Endodermal cell (in vitro differentiated cells): ENCODE measurements at regions not wholly inside any gene's neighbourhood (a gene's known extent, or its start where the extent isn't known, plus 50 kb on each side); places are given as distances from the start of the nearest gene placed in this dataset.

Experiments used
- DNase-seq: peaks from one replicate; pipeline ENCODE4 v3.0.0-alpha.2; 2017
- H3K27ac ChIP-seq: 2 replicates; pipeline ENCODE4 v1.5.1; 2013; ENCODE audit warnings: mild to moderate bottlenecking, low read depth, low read length, moderate library complexity
- H3K27me3 ChIP-seq: 2 replicates; pipeline ENCODE4 v1.6.1; 2013; ENCODE audit warnings: mild to moderate bottlenecking, low read length, moderate library complexity; ENCODE audit not compliant: insufficient read depth, control insufficient read depth, poor library complexity, severe bottlenecking
- H3K36me3 ChIP-seq: 2 replicates; pipeline ENCODE4 v1.7.0; 2013; ENCODE audit warnings: mild to moderate bottlenecking, low read length, moderate library complexity; ENCODE audit not compliant: control insufficient read depth, insufficient read depth
- H3K4me1 ChIP-seq: one replicate; pipeline ENCODE4 v1.7.0; 2013; ENCODE audit warnings: low read length; ENCODE audit not compliant: control insufficient read depth, insufficient read depth
- H3K4me3 ChIP-seq: 2 replicates; pipeline ENCODE4 v1.5.1; 2013; ENCODE audit warnings: mild to moderate bottlenecking, low read length, moderate library complexity
- H3K9ac ChIP-seq: 2 replicates; pipeline ENCODE4 v1.6.1; 2013; ENCODE audit warnings: mild to moderate bottlenecking, low read length, moderate library complexity; ENCODE audit not compliant: poor library complexity, severe bottlenecking; ENCODE audit errors: extremely low read depth
- H3K9me3 ChIP-seq: 2 replicates; pipeline ENCODE4 v1.6.1; 2013; ENCODE audit warnings: mild to moderate bottlenecking, low read length, moderate library complexity; ENCODE audit not compliant: control insufficient read depth
- H3K27ac Mint-ChIP-seq: 2 replicates; pipeline ENCODE4 v1.8.0; 2020; ENCODE audit warnings: mixed read lengths
- H3K27me3 Mint-ChIP-seq: 2 replicates; pipeline ENCODE4 v1.8.0; 2021; ENCODE audit warnings: mild to moderate bottlenecking, mixed read lengths; ENCODE audit not compliant: insufficient read depth
- H3K36me3 Mint-ChIP-seq: 2 replicates; pipeline ENCODE4 v1.8.0; 2020; ENCODE audit warnings: low read depth, mixed read lengths
- H3K4me1 Mint-ChIP-seq: 2 replicates; pipeline ENCODE4 v1.8.0; 2020; ENCODE audit warnings: mixed read lengths
- H3K4me3 Mint-ChIP-seq: 2 replicates; pipeline ENCODE4 v1.8.0; 2020; ENCODE audit warnings: mild to moderate bottlenecking, moderate library complexity, mixed read lengths
- H3K9me3 Mint-ChIP-seq: 2 replicates; pipeline ENCODE4 v1.8.0; 2020; ENCODE audit warnings: mild to moderate bottlenecking, mixed read lengths
- CTCF ChIP-seq: fragments of 200-600 bp; sonication (generic); conservative IDR thresholded peaks from 2 replicates; pipeline ENCODE4 v1.5.0; 2021; ENCODE audit warnings: antibody characterized with exemption, mild to moderate bottlenecking
- WGBS, 2 experiments: methylation state at CpG; one replicate each; pipeline versions ENCODE4 v1.1.5 to v1.1.7; 2013; ENCODE audit warnings: missing lambda C conversion rate in 2 of 2, mixed read lengths in 1 of 2; ENCODE audit not compliant: insufficient coverage in 1 of 2, insufficient read length in 1 of 2; 5-methylcytosine and 5-hydroxymethylcytosine counted together

DNA sequence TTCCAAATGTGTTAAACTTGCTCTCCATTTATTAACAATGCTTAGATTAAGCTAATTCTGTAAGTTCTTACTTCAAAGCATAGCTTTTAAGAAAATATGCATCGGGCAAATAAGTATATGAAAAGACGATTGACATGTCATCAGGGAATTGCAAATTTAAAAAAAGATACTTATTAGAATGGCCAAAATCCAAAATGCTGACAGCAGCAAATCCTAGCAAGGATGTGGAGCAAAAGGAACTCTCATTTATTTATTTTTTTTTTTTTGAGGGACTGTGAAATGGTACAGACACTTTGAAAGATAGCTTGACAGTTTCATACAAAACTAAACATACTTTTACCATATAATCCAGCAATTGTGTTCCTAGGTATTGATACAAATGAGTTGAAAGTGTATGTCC is 779.5 kb upstream of the MDGA2 start:
- no peaks in the 10 kb centered on the region for H3K9me3 ChIP-seq
- H3K4me3 Mint-ChIP-seq, result no peak overlapping the region
- H3K27me3 Mint-ChIP-seq, result no peaks in the 10 kb centered on the region
- no peaks in the 10 kb centered on the region for H3K36me3 ChIP-seq
- no peaks in the 10 kb centered on the region for H3K27me3 ChIP-seq
- no peak overlapping the region for H3K4me3 ChIP-seq
- 98 to 100% methylated on average over 1 to 2 of the region's 2 CpGs for WGBS, 2 experiments
- no peaks in the 10 kb centered on the region for H3K36me3 Mint-ChIP-seq
- no peak overlapping the region for H3K27ac Mint-ChIP-seq
- no peak for DNase-seq
- no peak overlapping the region for H3K27ac ChIP-seq
- H3K4me1 ChIP-seq, result no peaks in the 10 kb centered on the region
- no peaks in the 10 kb centered on the region for H3K4me1 Mint-ChIP-seq
- H3K9me3 Mint-ChIP-seq, result no peaks in the 10 kb centered on the region
- no peak overlapping the region for H3K9ac ChIP-seq
- no peak for TF ChIP-seq CTCF

- no peak for DNase-seq
- Mint-ChIP-seq H3K9me3 (peaks cover 2% of the 10 kb centered on the region), H3K27me3 (no peaks in the 10 kb centered on the region), H3K4me3 (no peak overlapping the region), H3K27ac (no peak overlapping the region), H3K36me3 (no peaks in the 10 kb centered on the region), H3K4me1 (no peaks in the 10 kb centered on the region)
- Histone ChIP-seq H3K27ac (no peak overlapping the region), H3K4me3 (no peak overlapping the region), H3K9ac (no peak overlapping the region), H3K27me3 (no peaks in the 10 kb centered on the region), H3K4me1 (no peaks in the 10 kb centered on the region), H3K9me3 (no peaks in the 10 kb centered on the region), H3K36me3 (no peaks in the 10 kb centered on the region)
- TF ChIP-seq CTCF, result no peak
- 87 to 93% methylated on average over 2 of the region's 2 CpGs for WGBS, 2 experiments
Observed at GRCh38 chr14:48452437-48452995, 777.1 kb upstream of the MDGA2 start.

DNA sequence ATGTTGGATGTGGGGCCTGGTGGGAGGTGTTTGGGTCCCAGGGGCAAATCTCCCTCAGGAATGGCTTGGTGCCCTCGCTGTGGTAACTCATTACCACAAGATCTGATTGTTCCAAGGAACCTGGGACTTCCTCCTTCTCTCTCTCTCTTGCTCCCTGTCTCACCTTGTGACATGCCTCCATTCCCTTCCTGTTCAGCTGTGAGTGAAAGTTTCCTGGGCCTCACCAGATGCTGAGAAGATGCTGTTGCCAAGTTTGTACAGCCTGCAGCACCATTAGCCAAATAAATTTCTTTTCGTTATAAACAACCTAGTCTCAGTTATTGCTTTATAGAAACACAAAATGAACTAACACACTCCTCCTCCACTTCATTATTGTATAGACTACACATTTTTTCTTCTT is 759.8 kb upstream of the MDGA2 start:
- 79 to 84% methylated on average over 2 of the region's 2 CpGs for whole genome bisulfite sequencing, 2 experiments
- H3K27me3 ChIP-seq, result no peaks in the 10 kb centered on the region
- Mint-ChIP-seq H3K27me3 (no peaks in the 10 kb centered on the region), H3K9me3 (peaks cover 5% of the 10 kb centered on the region), H3K36me3 (no peaks in the 10 kb centered on the region), H3K4me1 (peaks cover 4% of the 10 kb centered on the region), H3K4me3 (no peak overlapping the region), H3K27ac (peak overlapping the region; percentile 70)
- H3K9me3 ChIP-seq, result no peaks in the 10 kb centered on the region
- H3K27ac ChIP-seq, result no peak overlapping the region
- H3K4me3 ChIP-seq, result no peak overlapping the region
- no peaks in the 10 kb centered on the region for H3K36me3 ChIP-seq
- TF ChIP-seq CTCF, result no peak
- H3K9ac ChIP-seq, result no peak overlapping the region
- no peaks in the 10 kb centered on the region for H3K4me1 ChIP-seq
- no peak for DNase-seq
